ENCODE measurements at regions not wholly inside any gene's neighbourhood (a gene's known extent, or its start where the extent isn't known, plus 50 kb on each side); places are given as distances from the start of the nearest gene placed in this dataset.

DNA sequence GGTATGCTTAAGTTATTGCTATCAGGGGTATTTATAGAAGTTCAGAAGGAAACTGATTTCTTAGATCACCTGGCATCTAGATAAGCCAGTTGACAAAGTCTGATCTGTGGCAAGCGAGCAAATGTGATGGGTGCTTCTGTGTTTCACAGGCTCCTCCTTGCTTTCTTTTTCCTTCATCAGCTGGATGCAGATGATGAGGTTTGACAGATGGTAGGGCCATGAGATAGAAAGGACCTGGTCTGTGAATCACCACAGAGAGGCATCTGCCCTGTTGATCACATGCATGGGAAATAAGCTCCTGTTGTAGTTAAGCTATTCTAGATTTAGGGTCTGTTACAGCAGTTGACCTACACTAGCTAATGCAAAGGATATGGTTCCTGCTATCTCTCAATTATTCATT, 372.0 kb downstream of the NEK10 start:
- H3K36me3 ChIP-seq (replicated peaks in 1 of 2; ENCODE audit: control insufficient read depth in 1 of 2, insufficient read depth in 2 of 2, low read length in 2 of 2) = no peaks in the 10 kb centered on the region
- 0% methylated on average over 1 of the region's 1 CpG for WGBS (ENCODE audit: low lambda C conversion rate)
- ChIA-PET CTCF (ENCODE audit: low intra/inter-chr PET ratio, low total read pairs) (no interaction called here), POLR2A (no interaction called here)
- no peak overlapping the region for H3K27ac ChIP-seq (ENCODE audit: extremely low read length, insufficient read depth, low read length)
- in situ Hi-C loops (cut with HindIII; ENCODE audit: extremely low pct_ligation_motif_present, low pct_unique_long_range_greater_than_20kb) (no loop called here), intact Hi-C loops (cut with micrococcal nuclease; ENCODE audit: unreplicated experiment) (no loop called here)
- DNase-seq (ENCODE audit: low spot score) (no peak), ATAC-seq (no peak), FAIRE-seq (no peak)
- H3K9ac ChIP-seq (ENCODE audit: insufficient read depth, low read depth, low read length) = no peak overlapping the region
- no peak overlapping the region for H3K4me3 ChIP-seq (replicated peaks in 1 of 3; ENCODE audit: insufficient read depth in 1 of 3, low read depth in 2 of 3, low read length in 3 of 3)
- TF ChIP-seq MIER3 (CRISPR knock-in tag; IDR thresholded peaks at IDR 0.05; ENCODE audit: borderline replicate concordance) (no peak), POLR2G (IDR thresholded peaks at IDR 0.05; ENCODE audit: low read depth, low read length) (no peak), ZNF800 (CRISPR knock-in tag; IDR thresholded peaks at IDR 0.05) (no peak)
- no peaks in the 10 kb centered on the region for H3K79me2 ChIP-seq (ENCODE audit: insufficient read depth, low read length)
- H3K4me1 ChIP-seq (ENCODE audit: insufficient read depth, low read length) = no peaks in the 10 kb centered on the region
- BruUV-seq (replicated peaks) = no TSS peak
- H4K20me1 ChIP-seq (ENCODE audit: insufficient read depth, low read length) = no peaks in the 10 kb centered on the region
- H3K27me3 ChIP-seq (ENCODE audit: control insufficient read depth in 1 of 2, insufficient read depth in 2 of 2, low read length in 2 of 2) = no peaks in the 10 kb centered on the region
- H2AFZ ChIP-seq (ENCODE audit: low read length) = no peak overlapping the region
- H3K4me2 ChIP-seq (ENCODE audit: low read depth, low read length) = no peak overlapping the region
- no peaks in the 10 kb centered on the region for H3K9me3 ChIP-seq (ENCODE audit: low read length)

- no peak overlapping the region for H3K4me3 ChIP-seq (replicated peaks in 1 of 3; ENCODE audit: insufficient read depth in 1 of 3, low read depth in 2 of 3, low read length in 3 of 3)
- ChIA-PET CTCF (ENCODE audit: low intra/inter-chr PET ratio, low total read pairs) (no interaction called here), POLR2A (no interaction called here)
- FAIRE-seq (no peak), ATAC-seq (no peak), DNase-seq (ENCODE audit: low spot score) (no peak)
- H3K27ac ChIP-seq (ENCODE audit: extremely low read length, insufficient read depth, low read length) = no peak overlapping the region
- H3K4me1 ChIP-seq (ENCODE audit: insufficient read depth, low read length) = no peaks in the 10 kb centered on the region
- BruUV-seq (replicated peaks) = no TSS peak
- H3K9ac ChIP-seq (ENCODE audit: insufficient read depth, low read depth, low read length) = no peak overlapping the region
- 5% methylated on average over 1 of the region's 1 CpG for whole genome bisulfite sequencing (ENCODE audit: low lambda C conversion rate)
- H3K79me2 ChIP-seq (ENCODE audit: insufficient read depth, low read length) = no peaks in the 10 kb centered on the region
- H2AFZ ChIP-seq (ENCODE audit: low read length) = no peak overlapping the region
- no peaks in the 10 kb centered on the region for H3K36me3 ChIP-seq (replicated peaks in 1 of 2; ENCODE audit: control insufficient read depth in 1 of 2, insufficient read depth in 2 of 2, low read length in 2 of 2)
- no peaks in the 10 kb centered on the region for H3K27me3 ChIP-seq (ENCODE audit: control insufficient read depth in 1 of 2, insufficient read depth in 2 of 2, low read length in 2 of 2)
- no peaks in the 10 kb centered on the region for H3K9me3 ChIP-seq (ENCODE audit: low read length)
- intact Hi-C loops (cut with micrococcal nuclease; ENCODE audit: unreplicated experiment) = no loop called here
- H4K20me1 ChIP-seq (ENCODE audit: insufficient read depth, low read length) = no peaks in the 10 kb centered on the region
- no peak overlapping the region for H3K4me2 ChIP-seq (ENCODE audit: low read depth, low read length)
- in situ Hi-C loops (cut with HindIII; ENCODE audit: extremely low pct_ligation_motif_present, low pct_unique_long_range_greater_than_20kb) = no loop called here
- TF ChIP-seq NPAS2 (CRISPR knock-in tag; IDR thresholded peaks at IDR 0.05; ENCODE audit: borderline replicate concordance) (no peak), ZUFSP (CRISPR knock-in tag; IDR thresholded peaks at IDR 0.05; ENCODE audit: borderline replicate concordance) (no peak), ZNF883 (CRISPR knock-in tag; IDR thresholded peaks at IDR 0.05; ENCODE audit: not compliant biosample characterization) (no peak), PLRG1 (conservative IDR thresholded peaks at IDR 0.05) (no peak)
- TF ChIP-seq, protein P1, sequence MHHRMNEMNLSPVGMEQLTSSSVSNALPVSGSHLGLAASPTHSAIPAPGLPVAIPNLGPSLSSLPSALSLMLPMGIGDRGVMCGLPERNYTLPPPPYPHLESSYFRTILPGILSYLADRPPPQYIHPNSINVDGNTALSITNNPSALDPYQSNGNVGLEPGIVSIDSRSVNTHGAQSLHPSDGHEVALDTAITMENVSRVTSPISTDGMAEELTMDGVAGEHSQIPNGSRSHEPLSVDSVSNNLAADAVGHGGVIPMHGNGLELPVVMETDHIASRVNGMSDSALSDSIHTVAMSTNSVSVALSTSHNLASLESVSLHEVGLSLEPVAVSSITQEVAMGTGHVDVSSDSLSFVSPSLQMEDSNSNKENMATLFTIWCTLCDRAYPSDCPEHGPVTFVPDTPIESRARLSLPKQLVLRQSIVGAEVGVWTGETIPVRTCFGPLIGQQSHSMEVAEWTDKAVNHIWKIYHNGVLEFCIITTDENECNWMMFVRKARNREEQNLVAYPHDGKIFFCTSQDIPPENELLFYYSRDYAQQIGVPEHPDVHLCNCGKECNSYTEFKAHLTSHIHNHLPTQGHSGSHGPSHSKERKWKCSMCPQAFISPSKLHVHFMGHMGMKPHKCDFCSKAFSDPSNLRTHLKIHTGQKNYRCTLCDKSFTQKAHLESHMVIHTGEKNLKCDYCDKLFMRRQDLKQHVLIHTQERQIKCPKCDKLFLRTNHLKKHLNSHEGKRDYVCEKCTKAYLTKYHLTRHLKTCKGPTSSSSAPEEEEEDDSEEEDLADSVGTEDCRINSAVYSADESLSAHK (CRISPR knock-in tag; IDR thresholded peaks at IDR 0.05; ENCODE audit: borderline replicate concordance) = no peak
These were observed 358.3 kb downstream of the NEK10 start for GRCh38 chr3:27010834-27011233.

Data from HepG2 (cell line).